SK-N-SH (cell line): ENCODE measurements at regions not wholly inside any gene's neighbourhood (a gene's known extent, or its start where the extent isn't known, plus 50 kb on each side); places are given as distances from the start of the nearest gene placed in this dataset.

Source experiments
- CTCF ChIP-seq: fragments of 200-600 bp; sonication (generic); IDR thresholded peaks from 2 replicates; pipeline ENCODE4 v1.6.1; 2017; ENCODE audit warnings: antibody characterized with exemption, mild to moderate bottlenecking, moderate library complexity
- EP300 ChIP-seq, 2 experiments: IDR thresholded peaks; 2 replicates each; pipeline versions ENCODE4 v1.4.0 to v1.6.1; 2012; ENCODE audit warnings: borderline replicate concordance in 1 of 2, low read depth in 1 of 2, low read length in 1 of 2
- GABPA ChIP-seq: IDR thresholded peaks from 2 replicates; pipeline ENCODE4 v1.4.0; 2012; ENCODE audit warnings: low read depth, mild to moderate bottlenecking
- GATA2 ChIP-seq: sonication (generic); formaldehyde crosslinking; IDR thresholded peaks from 2 replicates; pipeline ENCODE4 v1.5.0; 2020; ENCODE audit warnings: mild to moderate bottlenecking, missing genetic modification reagents
- NFIC ChIP-seq: IDR thresholded peaks from 2 replicates; pipeline ENCODE4 v1.4.0; 2012; ENCODE audit warnings: borderline replicate concordance
- NRF1 ChIP-seq: IDR thresholded peaks from 2 replicates; pipeline ENCODE4 v1.6.1; 2012; ENCODE audit warnings: low read depth, mild to moderate bottlenecking, low read length
- RFX5 ChIP-seq: IDR thresholded peaks from 2 replicates; pipeline ENCODE4 v1.6.1; 2012; ENCODE audit warnings: mild to moderate bottlenecking, improper control_type of control experiment, low read length
- RXRA ChIP-seq: IDR thresholded peaks from 2 replicates; pipeline ENCODE4 v1.4.0; 2012; ENCODE audit warnings: low read depth, mild to moderate bottlenecking, borderline replicate concordance
- TEAD4 ChIP-seq: IDR thresholded peaks from 2 replicates; pipeline ENCODE4 v1.4.0; 2012; ENCODE audit warnings: mild to moderate bottlenecking, borderline replicate concordance; ENCODE audit not compliant: insufficient read depth
- USF2 ChIP-seq: fragments of 150-350 bp; IDR thresholded peaks from 2 replicates; pipeline ENCODE4 v1.6.1; 2017; ENCODE audit warnings: antibody characterized with exemption, low read length, low read depth, borderline replicate concordance
- YY1 ChIP-seq: IDR thresholded peaks from 2 replicates; pipeline ENCODE4 v1.4.0; 2012; ENCODE audit warnings: low read depth, mild to moderate bottlenecking

GRCh38 chr4:171588051-171588545 lies 225.1 kb upstream of the GALNTL6 start:
- TF ChIP-seq GABPA (no peak), CTCF (no peak), TEAD4 (no peak), RFX5 (no peak), RXRA (no peak), USF2 (no peak), YY1 (no peak), NRF1 (no peak), GATA2 (CRISPR knock-in tag) (no peak), NFIC (no peak), EP300 (IDR thresholded peaks at IDR 0.05; ENCODE audit: borderline replicate concordance in 1 of 2, low read depth in 1 of 2, low read length in 1 of 2) (no peak)
